Right atrium auricular region (tissue), 2 donors: ENCODE measurements at regions not wholly inside any gene's neighbourhood (a gene's known extent, or its start where the extent isn't known, plus 50 kb on each side); places are given as distances from the start of the nearest gene placed in this dataset.

Experiments used
- DNase-seq: peaks from one replicate; pipeline ENCODE4 v3.0.0-alpha.2; 2019; ENCODE audit warnings: low spot score
- H3K27ac ChIP-seq, 2 donors: fragments of 200-600 bp; sonication (generic); 1 replicate in 1 of 2; 2 replicates in 1 of 2; pipeline ENCODE4 v1.5.1; 2016 to 2019
- H3K27me3 ChIP-seq, 2 donors: fragments of 200-600 bp; sonication (generic); one replicate each; pipeline versions ENCODE4 v1.5.1 to v1.6.0; 2017 to 2019
- H3K36me3 ChIP-seq: fragments of 200-600 bp; sonication (generic); one replicate; pipeline ENCODE4 v1.5.1; 2016
- H3K4me1 ChIP-seq, 2 donors: fragments of 200-600 bp; sonication (generic); one replicate each; pipeline versions ENCODE4 v1.5.1 to v1.6.0; 2017 to 2019
- H3K4me3 ChIP-seq, 2 donors: fragments of 200-600 bp; sonication (generic); 1 replicate in 1 of 2; 2 replicates in 1 of 2; pipeline ENCODE4 v1.5.1; 2017 to 2019; ENCODE audit warnings: mild to moderate bottlenecking in 1 of 2, moderate library complexity in 1 of 2
- H3K9me3 ChIP-seq, 2 donors: fragments of 200-600 bp; sonication (generic); one replicate each; pipeline ENCODE4 v1.5.1; 2019
- CTCF ChIP-seq, 2 donors: fragments of 200-600 bp; sonication (generic); IDR thresholded peaks; one replicate each; pipeline ENCODE4 v1.5.1; 2019; ENCODE audit warnings: antibody characterized with exemption in 2 of 2

GRCh38 chr4:11604821-11605220 lies 176.1 kb upstream of the HS3ST1 start:
- H3K27me3 ChIP-seq, result no peaks in the 10 kb centered on the region
- no peak overlapping the region for H3K27ac ChIP-seq
- H3K9me3 ChIP-seq, result no peaks in the 10 kb centered on the region
- no peaks in the 10 kb centered on the region for H3K4me1 ChIP-seq
- no peak for DNase-seq
- no peak for TF ChIP-seq CTCF (IDR thresholded peaks at IDR 0.05)
- H3K36me3 ChIP-seq, result no peaks in the 10 kb centered on the region
- no peak overlapping the region for H3K4me3 ChIP-seq

- Histone ChIP-seq H3K36me3 (no peaks in the 10 kb centered on the region), H3K27ac (no peak overlapping the region), H3K4me1 (no peaks in the 10 kb centered on the region), H3K27me3 (no peaks in the 10 kb centered on the region), H3K9me3 (no peaks in the 10 kb centered on the region), H3K4me3 (no peak overlapping the region)
- no peak for DNase-seq
- no peak for TF ChIP-seq CTCF (IDR thresholded peaks at IDR 0.05)
These were observed 175.0 kb upstream of the HS3ST1 start for GRCh38 chr4:11603591-11604194.

- Histone ChIP-seq H3K36me3 (no peaks in the 10 kb centered on the region), H3K27ac (no peak overlapping the region), H3K27me3 (no peaks in the 10 kb centered on the region), H3K4me3 (no peak overlapping the region), H3K4me1 (peaks cover 0 to under 1% of the 10 kb centered on the region in 2 donors), H3K9me3 (no peaks in the 10 kb centered on the region)
- no peak for DNase-seq
- TF ChIP-seq CTCF (IDR thresholded peaks at IDR 0.05), result no peak
These were observed 174.1 kb upstream of the HS3ST1 start for GRCh38 chr4:11602606-11603340.

GRCh38 chr4:11599064-11599463 lies 170.4 kb upstream of the HS3ST1 start:
- DNase-seq, result no peak
- H3K27ac ChIP-seq, result no peak overlapping the region
- H3K36me3 ChIP-seq, result no peaks in the 10 kb centered on the region
- peaks cover 0 to 7% of the 10 kb centered on the region in 2 donors for H3K4me1 ChIP-seq
- no peak for TF ChIP-seq CTCF (IDR thresholded peaks at IDR 0.05)
- no peak overlapping the region for H3K4me3 ChIP-seq
- H3K27me3 ChIP-seq, result no peaks in the 10 kb centered on the region
- no peaks in the 10 kb centered on the region for H3K9me3 ChIP-seq

GRCh38 chr4:11598591-11598990 lies 169.9 kb upstream of the HS3ST1 start:
- Histone ChIP-seq H3K9me3 (no peaks in the 10 kb centered on the region), H3K4me3 (no peak overlapping the region), H3K27me3 (no peaks in the 10 kb centered on the region), H3K36me3 (no peaks in the 10 kb centered on the region), H3K27ac (no peak overlapping the region), H3K4me1 (peaks cover 0 to 7% of the 10 kb centered on the region in 2 donors)
- TF ChIP-seq CTCF (IDR thresholded peaks at IDR 0.05), result no peak
- no peak for DNase-seq
